Activated CD4-positive, alpha-beta T cell treated with anti-CD3 and anti-CD28 coated beads, Interleukin-2, amount 10 ng/mL, durations not matched to agents 7 days and 5 days (primary cell): ENCODE measurements at regions not wholly inside any gene's neighbourhood (a gene's known extent, or its start where the extent isn't known, plus 50 kb on each side); places are given as distances from the start of the nearest gene placed in this dataset.

ENCODE experiments used
- CTCF ChIA-PET: fragments of 350-600 bp; sonication (Branson Sonifier 250); formaldehyde crosslinking; loops from one replicate; lab custom pipeline; 2021; ENCODE audit warnings: antibody characterized with exemption; lab: Charles Lee
- POLR2A ChIA-PET: fragments of 350-600 bp; sonication (Branson Sonifier 250); formaldehyde crosslinking; loops from one replicate; lab custom pipeline; 2021; ENCODE audit warnings: antibody characterized with exemption; lab: Charles Lee
- DNase-seq: peaks from one replicate; pipeline ENCODE4 v3.0.0-alpha.2; 2020
- H3K27ac Mint-ChIP-seq: one replicate; pipeline ENCODE4 v1.8.0; 2021; ENCODE audit warnings: mild to moderate bottlenecking, moderate library complexity, mixed read lengths
- H3K27me3 Mint-ChIP-seq: one replicate; pipeline ENCODE4 v1.8.0; 2021; ENCODE audit warnings: mixed read lengths
- H3K36me3 Mint-ChIP-seq: one replicate; pipeline ENCODE4 v1.8.0; 2021; ENCODE audit warnings: low read depth, mixed read lengths
- H3K4me1 Mint-ChIP-seq: one replicate; pipeline ENCODE4 v1.8.0; 2021; ENCODE audit warnings: mixed read lengths
- H3K4me3 Mint-ChIP-seq: one replicate; pipeline ENCODE4 v1.8.0; 2021; ENCODE audit warnings: mild to moderate bottlenecking, moderate library complexity, mixed read lengths
- H3K9me3 Mint-ChIP-seq: one replicate; pipeline ENCODE4 v1.8.0; 2021; ENCODE audit warnings: mixed read lengths

DNA sequence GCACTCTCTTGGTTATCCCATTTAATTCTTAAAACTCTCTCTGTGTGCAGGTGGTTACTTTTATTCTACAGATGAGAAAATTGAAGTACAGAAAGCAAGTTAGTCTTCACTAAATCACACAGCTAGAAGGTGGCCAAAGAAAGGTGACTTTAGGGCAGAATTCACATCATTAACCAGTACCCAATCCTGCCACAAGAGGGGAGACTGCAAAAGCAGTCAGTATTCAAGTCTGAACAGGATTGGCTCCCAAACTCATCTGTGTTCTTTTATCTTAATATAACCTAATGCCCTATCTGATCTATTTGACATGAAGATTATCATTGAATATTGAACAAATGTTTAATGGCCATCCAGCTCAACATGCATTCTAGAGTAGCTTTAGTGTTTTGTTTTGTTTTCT, 225.3 kb upstream of the FAM83B start:
- Mint-ChIP-seq H3K36me3 (no peaks in the 10 kb centered on the region), H3K9me3 (no peaks in the 10 kb centered on the region), H3K4me3 (no peak overlapping the region), H3K27me3 (no peaks in the 10 kb centered on the region), H3K27ac (no peak overlapping the region), H3K4me1 (no peaks in the 10 kb centered on the region)
- no peak for DNase-seq
- CTCF ChIA-PET, result no interaction called here
- POLR2A ChIA-PET, result no interaction called here

GRCh38 chr6:54624216-54624615, 222.4 kb upstream of the FAM83B start:
- Mint-ChIP-seq H3K9me3 (no peaks in the 10 kb centered on the region), H3K27ac (no peak overlapping the region), H3K36me3 (no peaks in the 10 kb centered on the region), H3K4me1 (no peaks in the 10 kb centered on the region), H3K27me3 (no peaks in the 10 kb centered on the region), H3K4me3 (no peak overlapping the region)
- no peak for DNase-seq
- ChIA-PET CTCF (interaction anchor here (0.7 kb wide), 1 partner anchor 69 kb away, joined by 3 read pairs; no protein-coding TSS in a partner anchor), POLR2A (no interaction called here)

DNA sequence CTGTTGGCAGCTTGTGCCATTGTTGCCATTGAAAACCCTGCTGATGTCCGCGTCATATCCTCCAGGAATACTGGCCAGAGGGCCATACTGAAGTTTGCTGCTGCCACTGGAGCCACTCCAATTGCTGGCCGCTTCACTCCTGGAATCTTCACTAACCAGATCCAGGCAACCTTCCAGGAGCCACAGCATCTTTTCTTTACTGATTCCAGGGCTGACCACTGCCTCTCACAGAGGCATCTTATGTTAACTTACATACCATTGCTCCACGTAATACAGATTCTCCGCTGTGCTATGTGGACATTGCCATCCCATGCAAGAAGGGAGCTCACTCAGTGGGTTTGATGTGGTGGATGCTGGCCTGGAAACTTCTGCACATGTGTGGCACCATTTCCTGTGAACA, 221.8 kb upstream of the FAM83B start:
- Mint-ChIP-seq H3K36me3 (no peaks in the 10 kb centered on the region), H3K9me3 (no peaks in the 10 kb centered on the region), H3K27me3 (no peaks in the 10 kb centered on the region), H3K27ac (no peak overlapping the region), H3K4me3 (no peak overlapping the region), H3K4me1 (no peaks in the 10 kb centered on the region)
- DNase-seq, result no peak
- ChIA-PET POLR2A (no interaction called here), CTCF (interaction anchor here (0.7 kb wide), 1 partner anchor 69 kb away, joined by 3 read pairs; no protein-coding TSS in a partner anchor)

- Mint-ChIP-seq H3K4me1 (no peaks in the 10 kb centered on the region), H3K36me3 (no peaks in the 10 kb centered on the region), H3K4me3 (no peak overlapping the region), H3K27ac (no peak overlapping the region), H3K9me3 (peaks cover 3% of the 10 kb centered on the region), H3K27me3 (no peaks in the 10 kb centered on the region)
- ChIA-PET POLR2A (no interaction called here), CTCF (no interaction called here)
- no peak for DNase-seq
Observed at GRCh38 chr6:54629131-54629530, 217.4 kb upstream of the FAM83B start.

GRCh38 chr6:54632984-54633565, 213.5 kb upstream of the FAM83B start:
- CTCF ChIA-PET, result no interaction called here
- no peak overlapping the region for H3K4me3 Mint-ChIP-seq
- POLR2A ChIA-PET, result no interaction called here
- no peaks in the 10 kb centered on the region for H3K4me1 Mint-ChIP-seq
- no peaks in the 10 kb centered on the region for H3K36me3 Mint-ChIP-seq
- H3K27me3 Mint-ChIP-seq, result no peaks in the 10 kb centered on the region
- no peak for DNase-seq
- no peak overlapping the region for H3K27ac Mint-ChIP-seq
- peaks cover 3% of the 10 kb centered on the region for H3K9me3 Mint-ChIP-seq

GRCh38 chr6:54633601-54634000, 213.0 kb upstream of the FAM83B start:
- H3K4me1 Mint-ChIP-seq, result no peaks in the 10 kb centered on the region
- no peaks in the 10 kb centered on the region for H3K27me3 Mint-ChIP-seq
- no peaks in the 10 kb centered on the region for H3K36me3 Mint-ChIP-seq
- ChIA-PET CTCF (no interaction called here), POLR2A (no interaction called here)
- H3K27ac Mint-ChIP-seq, result no peak overlapping the region
- no peak overlapping the region for H3K4me3 Mint-ChIP-seq
- DNase-seq, result no peak
- H3K9me3 Mint-ChIP-seq, result peaks cover 3% of the 10 kb centered on the region

DNA sequence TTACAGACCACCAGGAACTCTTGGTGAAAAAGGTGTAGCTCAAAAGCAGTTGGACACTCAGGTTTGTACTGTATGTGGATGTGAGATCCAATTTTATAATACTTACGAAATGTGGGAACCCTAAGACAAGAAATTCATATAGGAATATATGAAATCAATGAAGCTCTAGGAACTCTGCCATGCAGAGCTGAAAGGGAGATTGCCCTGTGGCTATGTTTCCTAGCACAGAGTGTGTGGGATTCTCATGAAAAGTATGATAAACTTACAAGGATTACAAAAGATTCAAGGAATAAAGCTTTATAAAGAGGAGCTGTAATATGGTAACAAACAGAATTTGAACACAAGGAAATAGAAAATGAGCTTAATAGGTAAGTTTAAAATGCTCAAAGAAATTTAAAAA, 205.7 kb upstream of the FAM83B start:
- DNase-seq, result no peak
- POLR2A ChIA-PET, result no interaction called here
- no peaks in the 10 kb centered on the region for H3K27me3 Mint-ChIP-seq
- no peaks in the 10 kb centered on the region for H3K9me3 Mint-ChIP-seq
- CTCF ChIA-PET, result no interaction called here
- H3K4me3 Mint-ChIP-seq, result no peak overlapping the region
- no peaks in the 10 kb centered on the region for H3K36me3 Mint-ChIP-seq
- H3K27ac Mint-ChIP-seq, result no peak overlapping the region
- H3K4me1 Mint-ChIP-seq, result no peaks in the 10 kb centered on the region

GRCh38 chr6:54646069-54646950, 200.3 kb upstream of the FAM83B start:
- CTCF ChIA-PET, result no interaction called here

DNA sequence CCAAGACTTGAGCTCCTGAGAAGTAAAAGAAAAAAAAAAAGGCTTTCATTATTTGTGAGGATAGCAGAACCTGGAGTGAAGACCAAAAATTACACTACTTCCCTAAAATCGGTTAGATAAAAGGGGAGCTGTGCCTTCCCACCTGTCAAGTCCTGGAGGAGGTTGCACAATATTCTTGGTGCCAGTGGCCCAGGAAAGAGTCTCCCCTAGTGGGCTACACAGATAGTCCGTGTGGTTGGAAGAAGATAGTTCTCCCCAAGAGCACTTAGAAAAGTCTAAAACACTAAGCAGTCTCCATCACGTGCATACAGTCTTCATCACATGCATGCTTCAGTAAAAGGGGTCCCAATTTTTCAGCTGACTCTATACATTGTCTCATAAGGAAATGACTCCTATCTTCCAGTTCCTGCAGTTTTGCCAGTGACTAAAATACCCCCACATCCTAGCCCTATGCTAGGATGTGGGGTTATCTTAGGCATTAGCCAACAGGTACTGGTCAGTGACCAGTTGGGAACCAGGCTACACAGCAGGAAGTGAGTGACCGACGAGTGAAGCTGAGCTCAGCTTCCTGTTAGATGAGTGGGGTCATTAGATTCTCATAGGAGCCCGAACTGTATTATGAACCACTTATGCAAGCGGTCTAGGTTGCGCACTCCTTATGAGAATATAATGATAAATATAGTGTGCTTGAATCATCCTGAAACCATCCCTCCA, 199.5 kb upstream of the FAM83B start:
- CTCF ChIA-PET, result no interaction called here
- H3K9me3 Mint-ChIP-seq, result no peaks in the 10 kb centered on the region
- H3K36me3 Mint-ChIP-seq, result no peaks in the 10 kb centered on the region
- POLR2A ChIA-PET, result no interaction called here
- DNase-seq, result no peak
- no peaks in the 10 kb centered on the region for H3K4me1 Mint-ChIP-seq
- H3K27ac Mint-ChIP-seq, result no peak overlapping the region
- no peaks in the 10 kb centered on the region for H3K27me3 Mint-ChIP-seq
- no peak overlapping the region for H3K4me3 Mint-ChIP-seq

More at GRCh38 chr6:54646069-54646950, 200.3 kb upstream of the FAM83B start:
- no peak for DNase-seq
- Mint-ChIP-seq H3K4me3 (no peak overlapping the region), H3K27ac (no peak overlapping the region), H3K27me3 (no peaks in the 10 kb centered on the region), H3K9me3 (no peaks in the 10 kb centered on the region), H3K4me1 (no peaks in the 10 kb centered on the region), H3K36me3 (no peaks in the 10 kb centered on the region)
- POLR2A ChIA-PET, result no interaction called here

GRCh38 chr6:54654381-54654780, 192.2 kb upstream of the FAM83B start:
- H3K27ac Mint-ChIP-seq, result no peak overlapping the region
- no peak overlapping the region for H3K4me3 Mint-ChIP-seq
- H3K4me1 Mint-ChIP-seq, result no peaks in the 10 kb centered on the region
- no peaks in the 10 kb centered on the region for H3K27me3 Mint-ChIP-seq
- no peaks in the 10 kb centered on the region for H3K9me3 Mint-ChIP-seq
- ChIA-PET CTCF (no interaction called here), POLR2A (no interaction called here)
- no peak for DNase-seq
- H3K36me3 Mint-ChIP-seq, result no peaks in the 10 kb centered on the region

GRCh38 chr6:54655162-54655561, 191.4 kb upstream of the FAM83B start:
- Mint-ChIP-seq H3K27me3 (no peaks in the 10 kb centered on the region), H3K36me3 (no peaks in the 10 kb centered on the region), H3K4me3 (no peak overlapping the region), H3K4me1 (no peaks in the 10 kb centered on the region), H3K27ac (no peak overlapping the region), H3K9me3 (no peaks in the 10 kb centered on the region)
- ChIA-PET CTCF (no interaction called here), POLR2A (no interaction called here)
- no peak for DNase-seq

DNA sequence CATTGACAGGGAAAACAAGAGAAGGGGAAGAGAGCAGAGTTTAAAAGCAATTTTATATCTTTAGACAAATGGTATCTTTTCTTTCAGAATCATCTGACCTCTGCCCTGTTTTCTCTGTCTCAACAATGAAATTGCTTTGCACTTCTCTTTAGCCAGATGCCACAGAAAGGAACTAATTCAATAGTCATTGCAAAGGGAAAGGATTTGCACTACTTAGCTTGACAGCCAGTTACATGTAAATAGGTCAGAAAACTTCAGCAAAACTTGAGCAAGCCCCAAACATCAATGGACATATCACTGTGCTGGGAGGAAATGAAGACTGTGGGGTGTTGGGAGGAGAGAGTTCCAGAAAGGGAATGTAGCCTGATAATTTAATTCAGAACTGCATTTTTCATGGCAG, 181.3 kb upstream of the FAM83B start:
- H3K4me3 Mint-ChIP-seq, result no peak overlapping the region
- H3K4me1 Mint-ChIP-seq, result no peaks in the 10 kb centered on the region
- ChIA-PET CTCF (interaction anchor here (0.6 kb wide), 1 partner anchor 128 kb away, joined by 4 read pairs; no protein-coding TSS in a partner anchor), POLR2A (no interaction called here)
- no peak for DNase-seq
- H3K27me3 Mint-ChIP-seq, result no peaks in the 10 kb centered on the region
- H3K27ac Mint-ChIP-seq, result no peak overlapping the region
- H3K36me3 Mint-ChIP-seq, result no peaks in the 10 kb centered on the region
- H3K9me3 Mint-ChIP-seq, result peaks cover 9% of the 10 kb centered on the region

GRCh38 chr6:54680531-54680930, 166.0 kb upstream of the FAM83B start:
- no peaks in the 10 kb centered on the region for H3K36me3 Mint-ChIP-seq
- no peak overlapping the region for H3K4me3 Mint-ChIP-seq
- H3K4me1 Mint-ChIP-seq, result no peaks in the 10 kb centered on the region
- no peak for DNase-seq
- H3K9me3 Mint-ChIP-seq, result no peaks in the 10 kb centered on the region
- no peak overlapping the region for H3K27ac Mint-ChIP-seq
- H3K27me3 Mint-ChIP-seq, result no peaks in the 10 kb centered on the region
- ChIA-PET CTCF (no interaction called here), POLR2A (no interaction called here)
